Stimulated activated CD4-positive, alpha-beta T cell treated with anti-CD3 and anti-CD28 coated beads, Interleukin-1b, Interleukin-23, amount 100 ng/mL, for 24 hours (primary cell): ENCODE measurements at regions not wholly inside any gene's neighbourhood (a gene's known extent, or its start where the extent isn't known, plus 50 kb on each side); places are given as distances from the start of the nearest gene placed in this dataset.

Source experiments
- DNase-seq, 4 experiments: peaks; one replicate each; pipeline ENCODE4 v3.0.0-alpha.2; 2020; ENCODE audit warnings: low read depth in 4 of 4, low spot score in 1 of 4

- no peak for DNase-seq
These were observed 175.2 kb downstream of the ZNF330 start for GRCh38 chr4:141395919-141396318.

GRCh38 chr4:141402712-141403111 lies 182.0 kb downstream of the ZNF330 start:
- DNase-seq, result no peak

- no peak for DNase-seq
These were observed 183.1 kb downstream of the ZNF330 start for GRCh38 chr4:141403782-141404181.

GRCh38 chr4:141406237-141406636 lies 185.5 kb downstream of the ZNF330 start:
- DNase-seq, result no peak

GRCh38 chr4:141409556-141409955 lies 188.9 kb downstream of the ZNF330 start:
- no peak for DNase-seq

GRCh38 chr4:141410839-141411238 lies 190.1 kb downstream of the ZNF330 start:
- DNase-seq, result no peak

GRCh38 chr4:141411936-141412335 lies 191.2 kb downstream of the ZNF330 start:
- no peak for DNase-seq

- DNase-seq, result no peak
These were observed 192.7 kb downstream of the ZNF330 start for GRCh38 chr4:141413366-141413765.

- no peak for DNase-seq
These were observed 195.0 kb downstream of the ZNF330 start for GRCh38 chr4:141415651-141416050.

- no peak for DNase-seq
These were observed 195.5 kb downstream of the ZNF330 start for GRCh38 chr4:141416219-141416618.

GRCh38 chr4:141416677-141417363 lies 196.1 kb downstream of the ZNF330 start:
- DNase-seq, result no peak

GRCh38 chr4:141417387-141417786 lies 196.7 kb downstream of the ZNF330 start:
- no peak for DNase-seq

GRCh38 chr4:141425124-141425523 lies 204.4 kb downstream of the ZNF330 start:
- DNase-seq, result no peak

- DNase-seq, result no peak
These were observed 207.1 kb downstream of the ZNF330 start for GRCh38 chr4:141427726-141428296.

GRCh38 chr4:141429933-141430332 lies 206.4 kb upstream of the IL15 start:
- no peak for DNase-seq

GRCh38 chr4:141430686-141431085 lies 205.7 kb upstream of the IL15 start:
- no peak for DNase-seq

GRCh38 chr4:141432000-141432712 lies 204.2 kb upstream of the IL15 start:
- no peak for DNase-seq

- DNase-seq, result no peak
These were observed 200.7 kb upstream of the IL15 start for GRCh38 chr4:141435446-141436225.

GRCh38 chr4:141439223-141439622 lies 197.2 kb upstream of the IL15 start:
- no peak for DNase-seq

GRCh38 chr4:141447761-141448160 lies 188.6 kb upstream of the IL15 start:
- no peak for DNase-seq

GRCh38 chr4:141448490-141448889 lies 187.9 kb upstream of the IL15 start:
- no peak for DNase-seq

GRCh38 chr4:141449927-141450326 lies 186.5 kb upstream of the IL15 start:
- no peak for DNase-seq
